GM13977 (cell line): ENCODE measurements at regions not wholly inside any gene's neighbourhood (a gene's known extent, or its start where the extent isn't known, plus 50 kb on each side); places are given as distances from the start of the nearest gene placed in this dataset.

Source experiments
- DNase-seq: peaks from one replicate; pipeline ENCODE4 v3.0.0; 2012; ENCODE audit warnings: low spot score
- in situ Hi-C: fragments of 300-500 bp; cut with MboI; formaldehyde crosslinking; loops from one replicate; pipeline ENCODE4 v1.12.0; 2022; ENCODE audit warnings: low sequenced_read_pairs, low pct_unique_long_range_greater_than_20kb, mixed read lengths, inconsistent platforms; ENCODE audit not compliant: unreplicated experiment
- TF ChIP-seq, protein P1 (sequence below): IDR thresholded peaks from 2 replicates; pipeline ENCODE4 v1.5.1; 2012; ENCODE audit warnings: mild to moderate bottlenecking, control low read depth; ENCODE audit not compliant: insufficient read depth; ENCODE audit errors: extremely low read depth, missing control alignments

- no peak for DNase-seq
- TF ChIP-seq, protein P1, sequence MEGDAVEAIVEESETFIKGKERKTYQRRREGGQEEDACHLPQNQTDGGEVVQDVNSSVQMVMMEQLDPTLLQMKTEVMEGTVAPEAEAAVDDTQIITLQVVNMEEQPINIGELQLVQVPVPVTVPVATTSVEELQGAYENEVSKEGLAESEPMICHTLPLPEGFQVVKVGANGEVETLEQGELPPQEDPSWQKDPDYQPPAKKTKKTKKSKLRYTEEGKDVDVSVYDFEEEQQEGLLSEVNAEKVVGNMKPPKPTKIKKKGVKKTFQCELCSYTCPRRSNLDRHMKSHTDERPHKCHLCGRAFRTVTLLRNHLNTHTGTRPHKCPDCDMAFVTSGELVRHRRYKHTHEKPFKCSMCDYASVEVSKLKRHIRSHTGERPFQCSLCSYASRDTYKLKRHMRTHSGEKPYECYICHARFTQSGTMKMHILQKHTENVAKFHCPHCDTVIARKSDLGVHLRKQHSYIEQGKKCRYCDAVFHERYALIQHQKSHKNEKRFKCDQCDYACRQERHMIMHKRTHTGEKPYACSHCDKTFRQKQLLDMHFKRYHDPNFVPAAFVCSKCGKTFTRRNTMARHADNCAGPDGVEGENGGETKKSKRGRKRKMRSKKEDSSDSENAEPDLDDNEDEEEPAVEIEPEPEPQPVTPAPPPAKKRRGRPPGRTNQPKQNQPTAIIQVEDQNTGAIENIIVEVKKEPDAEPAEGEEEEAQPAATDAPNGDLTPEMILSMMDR: no peak
- in situ Hi-C loops: no loop called here
These were observed 168.8 kb upstream of the ALCAM start for GRCh38 chr3:105197863-105198262.

DNA sequence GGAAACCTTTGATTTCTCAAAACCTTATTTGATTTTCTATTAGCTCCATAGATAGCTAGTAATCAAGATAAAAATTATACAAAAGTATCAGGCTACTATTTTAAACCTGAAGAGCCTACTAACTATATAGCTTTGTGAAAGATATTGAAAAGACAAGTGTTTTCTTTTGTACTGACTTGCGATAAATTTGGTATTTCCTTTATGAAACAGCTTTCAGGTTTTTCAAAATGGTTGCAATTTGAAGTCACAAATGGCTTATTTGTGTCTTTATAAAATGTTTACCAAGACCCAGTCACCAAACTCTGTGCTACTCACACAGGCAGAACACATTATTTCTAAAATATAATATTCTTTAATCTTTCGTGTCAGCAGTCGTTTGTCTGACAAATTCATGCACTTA is 167.5 kb upstream of the ALCAM start:
- DNase-seq: no peak
- in situ Hi-C loops: no loop called here
- TF ChIP-seq, protein P1: no peak

DNA sequence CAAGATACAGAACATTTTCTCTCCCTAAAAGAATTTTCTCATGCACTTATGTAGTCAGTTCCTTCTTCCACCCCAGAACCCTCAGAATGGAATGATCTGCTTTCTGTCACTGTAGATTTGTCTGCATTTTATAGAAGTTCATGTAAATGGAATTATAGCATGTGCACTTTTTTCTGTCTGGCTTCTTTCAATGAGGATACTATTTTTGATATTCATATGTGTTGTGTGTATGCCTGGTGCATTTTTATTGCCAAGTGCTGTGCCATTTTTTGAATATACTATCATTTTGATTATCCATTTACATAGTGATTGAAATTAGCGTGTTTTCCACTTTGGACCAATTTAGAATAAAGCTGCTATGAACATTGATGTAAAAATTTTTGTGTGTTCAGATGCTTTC is 156.6 kb upstream of the ALCAM start:
- DNase-seq: no peak
- TF ChIP-seq, protein P1: no peak
- in situ Hi-C loops: no loop called here

DNA sequence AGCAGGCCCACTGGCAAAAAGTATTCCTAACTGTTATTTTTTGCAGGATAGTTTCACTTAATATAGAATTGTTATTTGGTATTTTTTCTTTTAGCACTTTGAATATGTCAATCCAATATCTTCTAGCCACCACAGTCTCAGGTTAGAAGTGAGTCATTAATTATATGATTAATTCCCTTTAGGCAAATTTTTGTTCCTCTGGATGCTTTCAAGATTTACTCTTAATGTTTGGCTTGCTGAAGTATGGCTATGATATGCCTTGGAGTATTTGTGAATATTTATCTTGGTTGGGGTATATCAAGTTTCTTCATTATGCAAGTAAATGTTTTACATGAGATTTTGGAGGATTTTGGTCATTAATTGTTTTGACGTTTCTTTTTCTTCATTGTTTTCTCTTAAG is 152.1 kb upstream of the ALCAM start:
- TF ChIP-seq, protein P1: no peak
- in situ Hi-C loops: no loop called here
- no peak for DNase-seq

DNA sequence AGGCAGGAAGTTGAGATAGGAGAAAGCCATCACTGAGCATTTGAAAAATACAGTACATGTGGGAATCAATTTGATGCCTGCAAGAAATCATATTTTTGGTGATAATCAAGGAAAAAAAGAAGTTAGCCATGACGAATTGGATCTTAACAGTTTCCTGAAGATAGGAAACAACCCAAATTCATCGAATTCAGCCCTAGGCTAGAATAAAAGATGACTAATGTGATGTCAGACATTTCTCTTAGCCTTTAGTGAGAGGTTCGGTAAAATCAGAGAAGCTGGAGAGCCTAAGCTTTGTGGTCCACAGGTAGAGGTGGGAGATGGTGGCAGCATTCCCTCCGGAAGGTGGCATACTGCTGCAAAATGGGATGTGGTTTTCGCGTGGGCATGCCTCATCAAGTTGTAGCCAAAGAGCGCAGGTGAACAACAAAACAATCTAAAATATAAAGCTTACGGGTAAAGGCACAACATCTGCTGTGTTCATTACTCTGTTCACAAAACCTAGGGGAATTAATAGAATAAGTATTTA is 144.1 kb upstream of the ALCAM start:
- TF ChIP-seq, protein P1: no peak
- DNase-seq: no peak
- in situ Hi-C loops: no loop called here

GRCh38 chr3:105223815-105224214 is 142.9 kb upstream of the ALCAM start:
- TF ChIP-seq, protein P1: no peak
- DNase-seq: no peak
- in situ Hi-C loops: no loop called here

- TF ChIP-seq, protein P1: no peak
- in situ Hi-C loops: no loop called here
- DNase-seq: no peak
These were observed 138.0 kb upstream of the ALCAM start for GRCh38 chr3:105228696-105229095.
